Adipocyte (in vitro differentiated cells): ENCODE measurements at regions not wholly inside any gene's neighbourhood (a gene's known extent, or its start where the extent isn't known, plus 50 kb on each side); places are given as distances from the start of the nearest gene placed in this dataset.

ENCODE experiments used
- DNase-seq: peaks from one replicate; pipeline ENCODE4 v3.0.0-alpha.2; 2015; ENCODE audit warnings: low read depth
- H3K27me3 ChIP-seq: replicated peaks from 2 replicates; pipeline ENCODE4 v1.7.0; 2013; ENCODE audit warnings: mild to moderate bottlenecking, low read length, moderate library complexity; ENCODE audit not compliant: control insufficient read depth, insufficient read depth
- H3K36me3 ChIP-seq: 2 replicates; pipeline ENCODE4 v1.7.0; 2013; ENCODE audit warnings: low read length, mild to moderate bottlenecking, moderate library complexity; ENCODE audit not compliant: control insufficient read depth, insufficient read depth, severe bottlenecking
- H3K4me1 ChIP-seq: 2 replicates; pipeline ENCODE4 v1.7.0; 2013; ENCODE audit warnings: mild to moderate bottlenecking, low read length, moderate library complexity; ENCODE audit not compliant: control insufficient read depth, insufficient read depth
- H3K4me3 ChIP-seq: 2 replicates; pipeline ENCODE4 v1.7.0; 2013; ENCODE audit warnings: mild to moderate bottlenecking, low read length, moderate library complexity
- H3K9ac ChIP-seq: 2 replicates; pipeline ENCODE4 v1.7.0; 2013; ENCODE audit warnings: mild to moderate bottlenecking, low read length, moderate library complexity
- H3K9me3 ChIP-seq: 2 replicates; pipeline ENCODE4 v1.7.0; 2013; ENCODE audit warnings: mild to moderate bottlenecking, low read length, moderate library complexity; ENCODE audit not compliant: control insufficient read depth

DNA sequence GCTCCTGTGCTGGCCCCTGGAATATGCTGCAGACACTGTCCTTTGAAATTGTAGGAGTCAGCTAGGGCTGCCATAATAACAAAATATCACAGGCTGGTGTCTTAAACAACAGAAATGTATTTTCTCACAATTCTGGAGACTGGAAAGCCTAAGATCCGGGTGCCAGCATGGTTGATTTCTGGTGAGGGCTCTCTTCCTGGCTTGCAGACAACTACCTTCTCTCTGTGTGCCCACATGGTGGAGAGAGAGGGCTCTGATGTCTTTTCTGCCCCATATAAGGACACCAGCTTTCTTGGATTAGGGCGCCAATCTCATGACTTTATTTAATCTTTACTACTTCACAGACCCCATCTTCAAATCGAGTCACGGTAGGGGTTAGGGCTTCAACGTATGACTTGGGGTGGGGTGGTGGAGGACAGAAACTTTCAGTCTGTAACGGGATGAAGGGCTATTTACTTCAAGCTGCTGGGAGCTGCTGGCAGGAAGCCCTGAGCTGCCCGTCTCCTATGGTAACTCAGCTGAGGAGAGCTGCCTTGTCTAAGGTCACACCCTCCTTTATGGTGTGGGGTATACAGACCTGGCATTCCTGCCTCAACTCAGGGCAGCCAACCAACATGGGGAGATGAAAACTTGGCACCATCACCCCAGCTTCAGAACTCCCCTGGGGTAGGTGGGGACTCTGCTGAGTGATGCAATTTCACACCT lies 142.9 kb upstream of the ZBED5 start:
- Histone ChIP-seq H3K4me1 (no peaks in the 10 kb centered on the region), H3K9ac (no peak overlapping the region), H3K36me3 (no peaks in the 10 kb centered on the region), H3K9me3 (peaks cover 3% of the 10 kb centered on the region), H3K4me3 (no peak overlapping the region), H3K27me3 (peaks cover 40% of the 10 kb centered on the region)
- DNase-seq: no peak

GRCh38 chr11:10998674-10999073 lies 140.8 kb upstream of the ZBED5 start:
- Histone ChIP-seq H3K4me1 (no peaks in the 10 kb centered on the region), H3K9me3 (no peaks in the 10 kb centered on the region)
- no peak for DNase-seq

GRCh38 chr11:10996678-10997077 lies 138.8 kb upstream of the ZBED5 start:
- peaks cover 23% of the 10 kb centered on the region for H3K27me3 ChIP-seq
- H3K9me3 ChIP-seq: no peaks in the 10 kb centered on the region
- no peak overlapping the region for H3K9ac ChIP-seq
- H3K4me3 ChIP-seq: no peak overlapping the region
- H3K4me1 ChIP-seq: no peaks in the 10 kb centered on the region
- no peak for DNase-seq
- no peaks in the 10 kb centered on the region for H3K36me3 ChIP-seq

More at GRCh38 chr11:10998674-10999073, 140.8 kb upstream of the ZBED5 start:
- no peaks in the 10 kb centered on the region for H3K36me3 ChIP-seq
- H3K4me3 ChIP-seq: no peak overlapping the region
- peaks cover 38% of the 10 kb centered on the region for H3K27me3 ChIP-seq
- no peak overlapping the region for H3K9ac ChIP-seq

DNA sequence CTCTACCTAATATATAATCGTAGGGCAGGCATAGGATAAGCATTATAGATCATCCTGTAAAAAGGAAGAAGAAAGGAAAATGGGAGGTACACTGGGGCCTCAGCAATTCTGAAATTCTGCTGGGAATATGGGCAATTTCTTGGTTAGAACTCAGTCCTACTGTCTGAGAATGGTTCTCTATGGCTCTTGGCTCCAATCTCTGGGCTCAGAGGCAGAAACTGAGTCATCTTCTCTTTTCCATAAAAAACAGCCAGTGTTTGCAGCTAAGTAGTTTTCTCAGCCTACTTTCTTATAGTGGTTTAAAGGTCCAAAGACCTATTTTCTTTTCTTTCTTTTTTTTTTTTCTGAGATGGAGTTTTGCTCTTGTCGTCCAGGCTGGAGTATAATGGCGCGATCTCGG lies 135.8 kb upstream of the ZBED5 start:
- Histone ChIP-seq H3K9ac (no peak overlapping the region), H3K27me3 (peaks cover 7% of the 10 kb centered on the region), H3K4me3 (no peak overlapping the region), H3K4me1 (peaks cover 7% of the 10 kb centered on the region), H3K9me3 (no peaks in the 10 kb centered on the region), H3K36me3 (no peaks in the 10 kb centered on the region)
- DNase-seq: no peak

DNA sequence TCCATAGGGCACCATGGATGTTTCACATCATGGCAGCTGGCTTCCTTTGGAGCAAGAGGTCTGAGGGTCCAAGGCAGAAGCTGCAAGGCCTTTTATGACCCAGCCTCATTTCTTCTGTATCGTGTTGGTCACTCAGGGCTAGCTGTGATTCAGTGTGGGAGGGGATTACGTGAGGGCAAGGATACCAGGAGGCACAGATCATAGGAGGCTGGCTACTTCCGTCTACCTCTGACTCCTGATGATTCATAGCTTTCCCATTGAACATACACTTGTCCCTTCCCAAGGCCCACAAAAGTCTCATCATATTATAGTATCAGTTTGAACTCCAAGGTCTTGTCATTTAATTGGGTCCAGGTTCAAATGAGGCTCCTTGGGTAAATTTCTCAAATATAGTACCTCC lies 135.3 kb upstream of the ZBED5 start:
- no peaks in the 10 kb centered on the region for H3K36me3 ChIP-seq
- H3K27me3 ChIP-seq: peaks cover 4% of the 10 kb centered on the region
- no peak overlapping the region for H3K9ac ChIP-seq
- DNase-seq: no peak
- H3K4me1 ChIP-seq: peaks cover 7% of the 10 kb centered on the region
- no peak overlapping the region for H3K4me3 ChIP-seq
- H3K9me3 ChIP-seq: no peaks in the 10 kb centered on the region

GRCh38 chr11:10991393-10991792 lies 133.5 kb upstream of the ZBED5 start:
- no peaks in the 10 kb centered on the region for H3K27me3 ChIP-seq
- no peak for DNase-seq
- no peak overlapping the region for H3K4me3 ChIP-seq
- no peak overlapping the region for H3K9ac ChIP-seq
- H3K36me3 ChIP-seq: no peaks in the 10 kb centered on the region
- H3K9me3 ChIP-seq: no peaks in the 10 kb centered on the region
- H3K4me1 ChIP-seq: peaks cover 7% of the 10 kb centered on the region

- Histone ChIP-seq H3K9ac (no peak overlapping the region), H3K9me3 (no peaks in the 10 kb centered on the region), H3K36me3 (no peaks in the 10 kb centered on the region), H3K4me3 (no peak overlapping the region), H3K27me3 (no peaks in the 10 kb centered on the region), H3K4me1 (peaks cover 7% of the 10 kb centered on the region)
- DNase-seq: no peak
Measured at GRCh38 chr11:10990637-10991193, 132.9 kb upstream of the ZBED5 start.

- no peak overlapping the region for H3K4me3 ChIP-seq
- H3K9ac ChIP-seq: no peak overlapping the region
- peaks cover 7% of the 10 kb centered on the region for H3K4me1 ChIP-seq
- no peaks in the 10 kb centered on the region for H3K36me3 ChIP-seq
- DNase-seq: no peak
- no peaks in the 10 kb centered on the region for H3K9me3 ChIP-seq
- no peaks in the 10 kb centered on the region for H3K27me3 ChIP-seq
Measured at GRCh38 chr11:10990160-10990559, 132.3 kb upstream of the ZBED5 start.

DNA sequence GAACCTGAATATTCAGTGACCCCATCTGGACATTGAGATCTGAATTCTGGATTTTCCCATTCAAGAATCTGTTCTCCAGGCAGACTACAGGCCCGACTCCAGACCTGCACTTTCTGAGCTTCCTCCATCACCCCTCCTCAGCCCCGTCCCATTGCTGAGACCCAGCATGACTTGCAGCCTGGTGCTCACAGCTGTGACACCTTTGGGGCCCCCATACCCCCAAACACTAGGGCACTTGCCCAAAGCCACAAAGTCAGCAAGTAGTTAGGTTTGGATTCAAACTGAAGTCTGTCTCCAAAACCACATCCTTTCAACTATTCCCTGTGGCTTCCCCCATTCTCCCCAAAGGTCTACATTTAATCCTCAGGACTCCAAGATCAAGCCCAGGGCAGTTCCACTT lies 128.2 kb upstream of the ZBED5 start:
- Histone ChIP-seq H3K4me1 (peaks cover 6% of the 10 kb centered on the region), H3K9ac (no peak overlapping the region), H3K36me3 (no peaks in the 10 kb centered on the region), H3K27me3 (peaks cover 3% of the 10 kb centered on the region), H3K9me3 (no peaks in the 10 kb centered on the region), H3K4me3 (no peak overlapping the region)
- DNase-seq: no peak

- Histone ChIP-seq H3K27me3 (peaks cover 6% of the 10 kb centered on the region), H3K4me1 (no peaks in the 10 kb centered on the region), H3K9me3 (peaks cover 3% of the 10 kb centered on the region), H3K4me3 (no peak overlapping the region), H3K9ac (no peak overlapping the region), H3K36me3 (no peaks in the 10 kb centered on the region)
- no peak for DNase-seq
Measured at GRCh38 chr11:10984742-10985141, 126.9 kb upstream of the ZBED5 start.

- no peak overlapping the region for H3K9ac ChIP-seq
- H3K4me1 ChIP-seq: no peaks in the 10 kb centered on the region
- DNase-seq: no peak
- H3K36me3 ChIP-seq: no peaks in the 10 kb centered on the region
- peaks cover 8% of the 10 kb centered on the region for H3K9me3 ChIP-seq
- H3K4me3 ChIP-seq: no peak overlapping the region
- peaks cover 6% of the 10 kb centered on the region for H3K27me3 ChIP-seq
Measured at GRCh38 chr11:10984250-10984649, 126.4 kb upstream of the ZBED5 start.
